GM23338 (cell line): ENCODE measurements at regions not wholly inside any gene's neighbourhood (a gene's known extent, or its start where the extent isn't known, plus 50 kb on each side); places are given as distances from the start of the nearest gene placed in this dataset.
"Not testable (repeated sequence)": the region's sequence is repeated elsewhere in the genome, so short reads cannot be mapped to it uniquely, and the experiment has no call there.

ENCODE experiments used
- CREB1 ChIP-seq: fragments of 250-450 bp; sonication (Bioruptor Pico); IDR thresholded peaks from 2 replicates; pipeline ENCODE4 v1.5.0; 2020; ENCODE audit warnings: low read depth, mild to moderate bottlenecking, moderate library complexity
- ETS1 ChIP-seq: IDR thresholded peaks from 2 replicates; pipeline ENCODE4 v1.6.1; 2016; ENCODE audit warnings: antibody characterized with exemption
- EZH2 ChIP-seq: fragments of 200-600 bp; sonication (generic); IDR thresholded peaks from one replicate; pipeline ENCODE4 v1.8.0; 2017; ENCODE audit warnings: antibody characterized with exemption, mild to moderate bottlenecking, low read depth; ENCODE audit not compliant: unreplicated experiment
- EZH2phosphoT487 ChIP-seq: fragments of 200-600 bp; sonication (generic); IDR thresholded peaks from one replicate; pipeline ENCODE4 v1.8.1; 2018; ENCODE audit warnings: antibody characterized with exemption; ENCODE audit not compliant: unreplicated experiment
- JUNB ChIP-seq: IDR thresholded peaks from one replicate; pipeline ENCODE4 v1.6.1; 2016; ENCODE audit warnings: antibody characterized with exemption; ENCODE audit not compliant: unreplicated experiment
- NANOG ChIP-seq: IDR thresholded peaks from 2 replicates; pipeline ENCODE4 v1.6.1; 2016; ENCODE audit warnings: antibody characterized with exemption, borderline replicate concordance
- POLR2AphosphoS5 ChIP-seq: IDR thresholded peaks from 2 replicates; pipeline ENCODE4 v1.6.1; 2016; ENCODE audit warnings: antibody characterized with exemption, low read depth
- REST ChIP-seq: IDR thresholded peaks from one replicate; pipeline ENCODE4 v1.6.1; 2018; ENCODE audit warnings: antibody characterized with exemption; ENCODE audit not compliant: unreplicated experiment
- STAT1 ChIP-seq: IDR thresholded peaks from one replicate; pipeline ENCODE4 v1.6.1; 2016; ENCODE audit warnings: antibody characterized with exemption; ENCODE audit not compliant: unreplicated experiment
- ZNF114 ChIP-seq: fragments of 250-450 bp; sonication (Bioruptor Pico); IDR thresholded peaks from 2 replicates; pipeline ENCODE4 v1.5.0; 2020; ENCODE audit warnings: mild to moderate bottlenecking, moderate library complexity
- ZNF331 ChIP-seq: fragments of 250-450 bp; sonication (Bioruptor Pico); IDR thresholded peaks from 2 replicates; pipeline ENCODE4 v1.5.0; 2020; ENCODE audit warnings: low read depth, mild to moderate bottlenecking, moderate library complexity
- TF ChIP-seq, protein P1 (sequence below), 2 experiments: fragments of 200-600 bp in 1 of 2; sonication (generic) in 1 of 2; conservative IDR thresholded peaks; 2 replicates each; pipeline versions ENCODE4 v1.5.1 to v1.6.1; 2016 to 2017; ENCODE audit warnings: antibody characterized with exemption in 2 of 2, low read depth in 2 of 2, mild to moderate bottlenecking in 2 of 2, moderate library complexity in 1 of 2
- TF ChIP-seq, protein P2 (sequence below): fragments of 250-450 bp; sonication (Bioruptor Pico); IDR thresholded peaks from 2 replicates; pipeline ENCODE4 v1.5.0; 2020; ENCODE audit warnings: mild to moderate bottlenecking, moderate library complexity

- not testable (repeated sequence) for TF ChIP-seq ETS1; POLR2AphosphoS5; REST; EZH2; CREB1; ZNF331 (CRISPR knock-in tag); NANOG; JUNB; ZNF114; EZH2phosphoT487; STAT1
- TF ChIP-seq, protein P1, sequence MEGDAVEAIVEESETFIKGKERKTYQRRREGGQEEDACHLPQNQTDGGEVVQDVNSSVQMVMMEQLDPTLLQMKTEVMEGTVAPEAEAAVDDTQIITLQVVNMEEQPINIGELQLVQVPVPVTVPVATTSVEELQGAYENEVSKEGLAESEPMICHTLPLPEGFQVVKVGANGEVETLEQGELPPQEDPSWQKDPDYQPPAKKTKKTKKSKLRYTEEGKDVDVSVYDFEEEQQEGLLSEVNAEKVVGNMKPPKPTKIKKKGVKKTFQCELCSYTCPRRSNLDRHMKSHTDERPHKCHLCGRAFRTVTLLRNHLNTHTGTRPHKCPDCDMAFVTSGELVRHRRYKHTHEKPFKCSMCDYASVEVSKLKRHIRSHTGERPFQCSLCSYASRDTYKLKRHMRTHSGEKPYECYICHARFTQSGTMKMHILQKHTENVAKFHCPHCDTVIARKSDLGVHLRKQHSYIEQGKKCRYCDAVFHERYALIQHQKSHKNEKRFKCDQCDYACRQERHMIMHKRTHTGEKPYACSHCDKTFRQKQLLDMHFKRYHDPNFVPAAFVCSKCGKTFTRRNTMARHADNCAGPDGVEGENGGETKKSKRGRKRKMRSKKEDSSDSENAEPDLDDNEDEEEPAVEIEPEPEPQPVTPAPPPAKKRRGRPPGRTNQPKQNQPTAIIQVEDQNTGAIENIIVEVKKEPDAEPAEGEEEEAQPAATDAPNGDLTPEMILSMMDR (conservative IDR thresholded peaks at IDR 0.05; ENCODE audit: low read depth in 2 of 2), result not testable (repeated sequence)
- TF ChIP-seq, protein P2, sequence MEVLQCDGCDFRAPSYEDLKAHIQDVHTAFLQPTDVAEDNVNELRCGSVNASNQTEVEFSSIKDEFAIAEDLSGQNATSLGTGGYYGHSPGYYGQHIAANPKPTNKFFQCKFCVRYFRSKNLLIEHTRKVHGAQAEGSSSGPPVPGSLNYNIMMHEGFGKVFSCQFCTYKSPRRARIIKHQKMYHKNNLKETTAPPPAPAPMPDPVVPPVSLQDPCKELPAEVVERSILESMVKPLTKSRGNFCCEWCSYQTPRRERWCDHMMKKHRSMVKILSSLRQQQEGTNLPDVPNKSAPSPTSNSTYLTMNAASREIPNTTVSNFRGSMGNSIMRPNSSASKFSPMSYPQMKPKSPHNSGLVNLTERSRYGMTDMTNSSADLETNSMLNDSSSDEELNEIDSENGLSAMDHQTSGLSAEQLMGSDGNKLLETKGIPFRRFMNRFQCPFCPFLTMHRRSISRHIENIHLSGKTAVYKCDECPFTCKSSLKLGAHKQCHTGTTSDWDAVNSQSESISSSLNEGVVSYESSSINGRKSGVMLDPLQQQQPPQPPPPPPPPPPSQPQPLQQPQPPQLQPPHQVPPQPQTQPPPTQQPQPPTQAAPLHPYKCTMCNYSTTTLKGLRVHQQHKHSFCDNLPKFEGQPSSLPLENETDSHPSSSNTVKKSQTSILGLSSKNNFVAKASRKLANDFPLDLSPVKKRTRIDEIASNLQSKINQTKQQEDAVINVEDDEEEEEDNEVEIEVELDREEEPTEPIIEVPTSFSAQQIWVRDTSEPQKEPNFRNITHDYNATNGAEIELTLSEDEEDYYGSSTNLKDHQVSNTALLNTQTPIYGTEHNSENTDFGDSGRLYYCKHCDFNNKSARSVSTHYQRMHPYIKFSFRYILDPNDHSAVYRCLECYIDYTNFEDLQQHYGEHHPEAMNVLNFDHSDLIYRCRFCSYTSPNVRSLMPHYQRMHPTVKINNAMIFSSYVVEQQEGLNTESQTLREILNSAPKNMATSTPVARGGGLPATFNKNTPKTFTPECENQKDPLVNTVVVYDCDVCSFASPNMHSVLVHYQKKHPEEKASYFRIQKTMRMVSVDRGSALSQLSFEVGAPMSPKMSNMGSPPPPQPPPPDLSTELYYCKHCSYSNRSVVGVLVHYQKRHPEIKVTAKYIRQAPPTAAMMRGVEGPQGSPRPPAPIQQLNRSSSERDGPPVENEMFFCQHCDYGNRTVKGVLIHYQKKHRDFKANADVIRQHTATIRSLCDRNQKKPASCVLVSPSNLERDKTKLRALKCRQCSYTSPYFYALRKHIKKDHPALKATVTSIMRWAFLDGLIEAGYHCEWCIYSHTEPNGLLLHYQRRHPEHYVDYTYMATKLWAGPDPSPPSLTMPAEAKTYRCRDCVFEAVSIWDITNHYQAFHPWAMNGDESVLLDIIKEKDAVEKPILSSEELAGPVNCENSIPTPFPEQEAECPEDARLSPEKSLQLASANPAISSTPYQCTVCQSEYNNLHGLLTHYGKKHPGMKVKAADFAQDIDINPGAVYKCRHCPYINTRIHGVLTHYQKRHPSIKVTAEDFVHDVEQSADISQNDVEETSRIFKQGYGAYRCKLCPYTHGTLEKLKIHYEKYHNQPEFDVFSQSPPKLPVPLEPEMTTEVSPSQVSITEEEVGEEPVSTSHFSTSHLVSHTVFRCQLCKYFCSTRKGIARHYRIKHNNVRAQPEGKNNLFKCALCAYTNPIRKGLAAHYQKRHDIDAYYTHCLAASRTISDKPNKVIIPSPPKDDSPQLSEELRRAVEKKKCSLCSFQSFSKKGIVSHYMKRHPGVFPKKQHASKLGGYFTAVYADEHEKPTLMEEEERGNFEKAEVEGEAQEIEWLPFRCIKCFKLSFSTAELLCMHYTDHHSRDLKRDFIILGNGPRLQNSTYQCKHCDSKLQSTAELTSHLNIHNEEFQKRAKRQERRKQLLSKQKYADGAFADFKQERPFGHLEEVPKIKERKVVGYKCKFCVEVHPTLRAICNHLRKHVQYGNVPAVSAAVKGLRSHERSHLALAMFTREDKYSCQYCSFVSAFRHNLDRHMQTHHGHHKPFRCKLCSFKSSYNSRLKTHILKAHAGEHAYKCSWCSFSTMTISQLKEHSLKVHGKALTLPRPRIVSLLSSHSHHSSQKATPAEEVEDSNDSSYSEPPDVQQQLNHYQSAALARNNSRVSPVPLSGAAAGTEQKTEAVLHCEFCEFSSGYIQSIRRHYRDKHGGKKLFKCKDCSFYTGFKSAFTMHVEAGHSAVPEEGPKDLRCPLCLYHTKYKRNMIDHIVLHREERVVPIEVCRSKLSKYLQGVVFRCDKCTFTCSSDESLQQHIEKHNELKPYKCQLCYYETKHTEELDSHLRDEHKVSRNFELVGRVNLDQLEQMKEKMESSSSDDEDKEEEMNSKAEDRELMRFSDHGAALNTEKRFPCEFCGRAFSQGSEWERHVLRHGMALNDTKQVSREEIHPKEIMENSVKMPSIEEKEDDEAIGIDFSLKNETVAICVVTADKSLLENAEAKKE, result not testable (repeated sequence)
Observed at GRCh38 chr10:26922824-26923223, 62.1 kb upstream of the ABI1 start.
